ENCODE measurements at regions not wholly inside any gene's neighbourhood (a gene's known extent, or its start where the extent isn't known, plus 50 kb on each side); places are given as distances from the start of the nearest gene placed in this dataset.
A peak's percentile ranks its signal among the peaks of the same experiment; 100 is the strongest.

DNA sequence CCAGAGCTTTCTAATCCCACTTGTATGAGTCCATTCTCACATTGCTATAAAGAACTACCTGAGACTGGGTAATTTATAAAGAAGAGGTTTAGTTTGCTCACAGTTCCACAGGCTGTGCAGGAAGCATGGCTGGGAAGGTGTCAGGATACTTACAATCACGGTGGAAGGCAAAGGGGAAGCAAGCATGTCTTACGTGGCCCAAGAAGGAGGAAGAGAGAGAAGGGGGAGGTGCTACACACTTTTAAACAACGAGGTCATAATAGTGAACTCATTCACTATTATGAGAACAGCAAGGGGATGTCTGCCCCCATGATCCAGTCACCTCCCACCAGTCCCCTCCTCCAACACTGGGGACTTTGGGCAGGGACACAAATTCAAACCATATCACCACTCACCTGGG is 67.8 kb downstream of the TTC32 start:
- Histone ChIP-seq H3K9me3 (ENCODE audit: insufficient read depth, low read depth) (no peaks in the 10 kb centered on the region; the same call in 1 of the 2 replicates), H3K4me3 (no peak overlapping the region), H3F3A (ENCODE audit: insufficient read depth, low read depth) (no peaks in the 10 kb centered on the region), H3K9me2 (ENCODE audit: insufficient read depth) (no peaks in the 10 kb centered on the region), H2AFZ (no peak overlapping the region), H3K36me3 (ENCODE audit: low read depth) (no peaks in the 10 kb centered on the region), H3K4me1 (replicated peaks; ENCODE audit: insufficient read depth) (no peaks in the 10 kb centered on the region), H3K79me2 (ENCODE audit: low read depth) (no peaks in the 10 kb centered on the region), H3K27ac (no peak overlapping the region), H3K27me3 (ENCODE audit: insufficient read depth, low read depth) (no peaks in the 10 kb centered on the region), H3K4me2 (no peak overlapping the region), H4K20me1 (ENCODE audit: insufficient read depth) (no peaks in the 10 kb centered on the region)
- intact Hi-C loops (cut with micrococcal nuclease; ENCODE audit: unreplicated experiment) = no loop called here
- ChIA-PET POLR2A (ENCODE audit: unreplicated experiment) (no interaction called here), CTCF (no interaction called here)
- no peak for TF ChIP-seq EZH2 (IDR thresholded peaks at IDR 0.05; ENCODE audit: low read depth)
- TF ChIP-seq, protein P1, sequence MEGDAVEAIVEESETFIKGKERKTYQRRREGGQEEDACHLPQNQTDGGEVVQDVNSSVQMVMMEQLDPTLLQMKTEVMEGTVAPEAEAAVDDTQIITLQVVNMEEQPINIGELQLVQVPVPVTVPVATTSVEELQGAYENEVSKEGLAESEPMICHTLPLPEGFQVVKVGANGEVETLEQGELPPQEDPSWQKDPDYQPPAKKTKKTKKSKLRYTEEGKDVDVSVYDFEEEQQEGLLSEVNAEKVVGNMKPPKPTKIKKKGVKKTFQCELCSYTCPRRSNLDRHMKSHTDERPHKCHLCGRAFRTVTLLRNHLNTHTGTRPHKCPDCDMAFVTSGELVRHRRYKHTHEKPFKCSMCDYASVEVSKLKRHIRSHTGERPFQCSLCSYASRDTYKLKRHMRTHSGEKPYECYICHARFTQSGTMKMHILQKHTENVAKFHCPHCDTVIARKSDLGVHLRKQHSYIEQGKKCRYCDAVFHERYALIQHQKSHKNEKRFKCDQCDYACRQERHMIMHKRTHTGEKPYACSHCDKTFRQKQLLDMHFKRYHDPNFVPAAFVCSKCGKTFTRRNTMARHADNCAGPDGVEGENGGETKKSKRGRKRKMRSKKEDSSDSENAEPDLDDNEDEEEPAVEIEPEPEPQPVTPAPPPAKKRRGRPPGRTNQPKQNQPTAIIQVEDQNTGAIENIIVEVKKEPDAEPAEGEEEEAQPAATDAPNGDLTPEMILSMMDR (conservative IDR thresholded peaks at IDR 0.05) = no peak
- no peak for DNase-seq
- no TSS peak for BruUV-seq (replicated peaks)

DNA sequence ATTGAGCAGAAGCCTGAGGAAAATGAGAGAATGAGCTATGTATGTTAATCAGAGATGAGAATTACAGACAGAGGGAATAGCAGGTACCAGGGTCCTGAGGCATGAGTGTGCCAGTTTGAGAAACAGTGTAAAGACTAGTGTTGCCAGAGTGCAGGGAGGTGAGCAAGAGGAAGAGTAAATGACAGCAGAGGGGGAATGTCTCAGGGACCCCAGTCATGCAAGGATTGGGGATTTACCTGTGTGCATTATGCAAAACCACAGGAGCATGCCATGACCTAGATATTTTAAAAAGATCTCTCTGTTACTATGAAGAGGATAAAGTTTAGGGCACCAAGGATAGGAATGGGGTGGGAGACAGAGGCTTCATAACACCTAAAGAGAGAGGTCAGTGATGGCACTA is 72.1 kb downstream of the TTC32 start:
- Histone ChIP-seq H3K27ac (no peak overlapping the region), H3K4me3 (no peak overlapping the region), H3K9me3 (ENCODE audit: insufficient read depth, low read depth) (no peaks in the 10 kb centered on the region; the same call in none of the 2 replicates), H3K4me2 (no peak overlapping the region), H3K9me2 (ENCODE audit: insufficient read depth) (no peaks in the 10 kb centered on the region), H2AFZ (no peak overlapping the region), H3F3A (ENCODE audit: insufficient read depth, low read depth) (no peaks in the 10 kb centered on the region), H3K4me1 (replicated peaks; ENCODE audit: insufficient read depth) (no peaks in the 10 kb centered on the region), H3K36me3 (ENCODE audit: low read depth) (no peaks in the 10 kb centered on the region), H4K20me1 (ENCODE audit: insufficient read depth) (no peaks in the 10 kb centered on the region), H3K27me3 (ENCODE audit: insufficient read depth, low read depth) (no peaks in the 10 kb centered on the region), H3K79me2 (ENCODE audit: low read depth) (no peaks in the 10 kb centered on the region)
- peak in 1 of 2 experiments; percentile 6 for DNase-seq
- ChIA-PET CTCF (no interaction called here), POLR2A (ENCODE audit: unreplicated experiment) (no interaction called here)
- BruUV-seq (replicated peaks) = no TSS peak
- TF ChIP-seq EZH2 (IDR thresholded peaks at IDR 0.05; ENCODE audit: low read depth) = no peak
- TF ChIP-seq, protein P1 (conservative IDR thresholded peaks at IDR 0.05) = no peak
- intact Hi-C loops (cut with micrococcal nuclease; ENCODE audit: unreplicated experiment) = no loop called here

DNA sequence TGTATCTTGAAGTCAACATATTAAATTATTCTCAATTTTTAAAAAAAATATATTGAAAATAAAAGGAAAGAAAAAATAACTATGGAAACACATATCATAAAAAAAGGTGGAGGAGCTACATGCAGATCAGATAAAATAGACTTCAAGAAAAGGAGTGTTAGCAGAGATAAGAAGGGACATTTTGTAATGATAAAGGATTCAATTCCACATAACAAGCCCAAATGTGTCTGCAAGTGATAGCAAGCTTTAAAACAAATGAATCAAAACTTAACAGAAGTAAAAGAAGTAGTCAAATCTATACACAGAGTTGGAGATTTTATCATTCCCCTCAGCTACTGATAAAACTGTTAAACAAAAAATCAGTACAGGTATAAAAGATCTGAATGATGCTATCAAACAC is 74.9 kb downstream of the TTC32 start:
- no peak for TF ChIP-seq EZH2 (IDR thresholded peaks at IDR 0.05; ENCODE audit: low read depth)
- TF ChIP-seq, protein P1 (conservative IDR thresholded peaks at IDR 0.05) = no peak
- no peak overlapping the region for H2AFZ ChIP-seq
- H3K4me3 ChIP-seq = no peak overlapping the region
- no peaks in the 10 kb centered on the region for H3F3A ChIP-seq (ENCODE audit: insufficient read depth, low read depth)
- H4K20me1 ChIP-seq (ENCODE audit: insufficient read depth) = no peaks in the 10 kb centered on the region
- intact Hi-C loops (cut with micrococcal nuclease; ENCODE audit: unreplicated experiment) = no loop called here
- H3K27me3 ChIP-seq (ENCODE audit: insufficient read depth, low read depth) = no peaks in the 10 kb centered on the region
- no TSS peak for BruUV-seq (replicated peaks)
- no peaks in the 10 kb centered on the region for H3K36me3 ChIP-seq (ENCODE audit: low read depth)
- H3K4me1 ChIP-seq (replicated peaks; ENCODE audit: insufficient read depth) = no peaks in the 10 kb centered on the region
- no peak overlapping the region for H3K27ac ChIP-seq
- ChIA-PET CTCF (interaction anchor here (0.6 kb wide), 1 partner anchor 989 kb away, joined by 4 read pairs; no protein-coding TSS in a partner anchor), POLR2A (ENCODE audit: unreplicated experiment) (no interaction called here)
- no peak for DNase-seq
- H3K9me3 ChIP-seq (ENCODE audit: insufficient read depth, low read depth) = no peaks in the 10 kb centered on the region; the same call in 1 of the 2 replicates
- H3K9me2 ChIP-seq (ENCODE audit: insufficient read depth) = no peaks in the 10 kb centered on the region
- no peaks in the 10 kb centered on the region for H3K79me2 ChIP-seq (ENCODE audit: low read depth)
- no peak overlapping the region for H3K4me2 ChIP-seq
